ENCODE measurements at regions not wholly inside any gene's neighbourhood (a gene's known extent, or its start where the extent isn't known, plus 50 kb on each side); places are given as distances from the start of the nearest gene placed in this dataset.

DNA sequence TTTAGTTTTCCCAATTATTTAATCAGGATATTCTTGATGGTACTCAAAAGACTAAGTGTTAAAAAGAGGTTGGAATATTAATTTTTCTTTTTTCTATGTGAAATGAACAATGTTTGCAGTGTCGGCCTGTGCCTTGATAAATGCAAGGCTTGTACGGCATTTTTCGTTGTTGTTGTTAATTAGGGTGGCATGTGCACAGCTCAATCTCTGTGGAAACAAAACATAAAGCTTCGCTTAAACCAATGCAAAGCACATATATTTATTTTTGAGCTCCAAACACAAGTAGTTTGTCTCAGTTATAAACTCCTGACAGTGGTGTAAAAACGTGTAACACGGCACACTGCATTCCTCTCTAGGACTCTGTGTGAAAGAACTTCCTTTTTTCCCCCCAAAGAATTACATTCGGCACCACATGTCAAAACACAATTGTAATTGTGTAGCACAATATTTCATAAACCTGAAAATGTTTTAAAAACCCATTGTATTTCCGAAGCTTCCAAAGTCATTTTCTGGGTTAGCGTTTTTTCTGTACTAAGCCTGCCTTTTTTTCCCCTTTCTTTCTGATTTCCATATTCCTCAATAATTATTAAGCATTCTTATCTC lies 498.0 kb downstream of the VRK1 start:
- TF ChIP-seq CTCF (IDR thresholded peaks at IDR 0.05; ENCODE audit: insufficient read depth, low read length) (no peak), POLR2AphosphoS5 (IDR thresholded peaks at IDR 0.05; ENCODE audit: low read depth) (no peak), SPI1 (IDR thresholded peaks at IDR 0.05; ENCODE audit: borderline replicate concordance, low read depth) (no peak), GABPA (IDR thresholded peaks at IDR 0.05; ENCODE audit: low read depth) (no peak)
- TF ChIP-seq, protein P1, sequence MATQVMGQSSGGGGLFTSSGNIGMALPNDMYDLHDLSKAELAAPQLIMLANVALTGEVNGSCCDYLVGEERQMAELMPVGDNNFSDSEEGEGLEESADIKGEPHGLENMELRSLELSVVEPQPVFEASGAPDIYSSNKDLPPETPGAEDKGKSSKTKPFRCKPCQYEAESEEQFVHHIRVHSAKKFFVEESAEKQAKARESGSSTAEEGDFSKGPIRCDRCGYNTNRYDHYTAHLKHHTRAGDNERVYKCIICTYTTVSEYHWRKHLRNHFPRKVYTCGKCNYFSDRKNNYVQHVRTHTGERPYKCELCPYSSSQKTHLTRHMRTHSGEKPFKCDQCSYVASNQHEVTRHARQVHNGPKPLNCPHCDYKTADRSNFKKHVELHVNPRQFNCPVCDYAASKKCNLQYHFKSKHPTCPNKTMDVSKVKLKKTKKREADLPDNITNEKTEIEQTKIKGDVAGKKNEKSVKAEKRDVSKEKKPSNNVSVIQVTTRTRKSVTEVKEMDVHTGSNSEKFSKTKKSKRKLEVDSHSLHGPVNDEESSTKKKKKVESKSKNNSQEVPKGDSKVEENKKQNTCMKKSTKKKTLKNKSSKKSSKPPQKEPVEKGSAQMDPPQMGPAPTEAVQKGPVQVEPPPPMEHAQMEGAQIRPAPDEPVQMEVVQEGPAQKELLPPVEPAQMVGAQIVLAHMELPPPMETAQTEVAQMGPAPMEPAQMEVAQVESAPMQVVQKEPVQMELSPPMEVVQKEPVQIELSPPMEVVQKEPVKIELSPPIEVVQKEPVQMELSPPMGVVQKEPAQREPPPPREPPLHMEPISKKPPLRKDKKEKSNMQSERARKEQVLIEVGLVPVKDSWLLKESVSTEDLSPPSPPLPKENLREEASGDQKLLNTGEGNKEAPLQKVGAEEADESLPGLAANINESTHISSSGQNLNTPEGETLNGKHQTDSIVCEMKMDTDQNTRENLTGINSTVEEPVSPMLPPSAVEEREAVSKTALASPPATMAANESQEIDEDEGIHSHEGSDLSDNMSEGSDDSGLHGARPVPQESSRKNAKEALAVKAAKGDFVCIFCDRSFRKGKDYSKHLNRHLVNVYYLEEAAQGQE (IDR thresholded peaks at IDR 0.05; ENCODE audit: insufficient replicate concordance, low read depth), result no peak
